SK-N-SH (cell line): ENCODE measurements at regions not wholly inside any gene's neighbourhood (a gene's known extent, or its start where the extent isn't known, plus 50 kb on each side); places are given as distances from the start of the nearest gene placed in this dataset.

Source experiments
- CTCF ChIA-PET: fragments of 300-600, 350-600 bp; formaldehyde crosslinking; extraction: SDS; loops from one replicate; lab custom pipeline; 2021; lab: Yijun Ruan, JAX
- POLR2A ChIA-PET: fragments of 350-600 bp; sonication (Branson Sonifier 250); formaldehyde crosslinking; extraction: SDS; loops from one replicate; lab custom pipeline; 2020; ENCODE audit warnings: antibody characterized with exemption, inconsistent platforms; lab: Yijun Ruan, JAX
- DNase-seq: peaks from one replicate; pipeline ENCODE4 v3.0.0; 2012
- H2AFZ ChIP-seq: fragments of 200-600 bp; sonication (generic); 2 replicates; pipeline ENCODE4 v1.8.1; 2016; ENCODE audit warnings: antibody characterized with exemption, mild to moderate bottlenecking, low read depth
- H3F3A ChIP-seq: fragments of 200-600 bp; sonication (generic); replicated peaks from 2 replicates; pipeline ENCODE3; 2016; ENCODE audit warnings: antibody characterized with exemption, mild to moderate bottlenecking; ENCODE audit not compliant: insufficient read depth
- H3K27ac ChIP-seq, 2 experiments: fragments of 200-500 bp in 1 of 2; fragments of 200-600 bp in 1 of 2; sonication (Bioruptor generic) in 1 of 2; sonication (generic), shearing (Covaris generic) in 1 of 2; 2 replicates each; pipeline versions ENCODE4 v1.5.1 to v1.6.1; 2014 to 2016; ENCODE audit warnings: low read depth in 2 of 2, inconsistent platforms in 1 of 2, low read length in 1 of 2, mild to moderate bottlenecking in 1 of 2, mixed read lengths in 1 of 2
- H3K27me3 ChIP-seq: fragments of 200-600 bp; sonication (generic), shearing (Covaris generic); 2 replicates; pipeline ENCODE4 v1.6.1; 2016; ENCODE audit warnings: mixed run types; ENCODE audit not compliant: insufficient read depth
- H3K36me3 ChIP-seq, 2 experiments: fragments of 200-500 bp in 1 of 2; fragments of 200-600 bp in 1 of 2; sonication (Bioruptor generic) in 1 of 2; sonication (generic) in 1 of 2; replicated peaks in 1 of 2; 2 replicates each; pipeline versions ENCODE3 to v1.5.1; 2014 to 2016; ENCODE audit warnings: low read length in 1 of 2, mild to moderate bottlenecking in 1 of 2; ENCODE audit not compliant: insufficient read depth in 2 of 2, control insufficient read depth in 1 of 2
- H3K4me1 ChIP-seq, 2 experiments: fragments of 200-500 bp in 1 of 2; fragments of 200-600 bp in 1 of 2; sonication (Bioruptor generic) in 1 of 2; sonication (generic), shearing (Covaris generic) in 1 of 2; 2 replicates each; pipeline versions ENCODE4 v1.5.1 to v1.6.1; 2014 to 2016; ENCODE audit warnings: low read depth in 1 of 2, low read length in 1 of 2, mixed run types in 1 of 2; ENCODE audit not compliant: insufficient read depth in 2 of 2, control insufficient read depth in 1 of 2
- H3K4me2 ChIP-seq: fragments of 200-600 bp; sonication (generic), shearing (Covaris generic); 2 replicates; pipeline ENCODE4 v1.6.1; 2017; ENCODE audit warnings: mixed run types
- H3K4me3 ChIP-seq, 2 experiments: fragments of 200-500 bp in 1 of 2; fragments of 200-600 bp in 1 of 2; sonication (Bioruptor generic) in 1 of 2; sonication (generic), shearing (Covaris generic) in 1 of 2; 2 replicates each; pipeline versions ENCODE4 v1.5.1 to v1.8.1; 2014 to 2016; ENCODE audit warnings: low read depth in 2 of 2, inconsistent platforms in 1 of 2, low read length in 1 of 2, mild to moderate bottlenecking in 1 of 2, mixed read lengths in 1 of 2, moderate library complexity in 1 of 2
- H3K79me2 ChIP-seq: fragments of 200-600 bp; sonication (generic); 2 replicates; pipeline ENCODE4 v1.8.1; 2017; ENCODE audit warnings: mild to moderate bottlenecking; ENCODE audit not compliant: insufficient read depth
- H3K9ac ChIP-seq: fragments of 200-600 bp; sonication (generic); 2 replicates; pipeline ENCODE4 v1.6.1; 2017; ENCODE audit warnings: mixed run types
- H3K9me2 ChIP-seq: fragments of 200-600 bp; sonication (generic); 2 replicates; pipeline ENCODE4 v1.6.1; 2017; ENCODE audit warnings: mixed run types
- H3K9me3 ChIP-seq: fragments of 200-600 bp; sonication (generic); 2 replicates; pipeline ENCODE4 v1.6.1; 2017; ENCODE audit warnings: mixed run types, mild to moderate bottlenecking, moderate library complexity
- H4K20me1 ChIP-seq: fragments of 200-600 bp; sonication (generic); 2 replicates; pipeline ENCODE4 v1.6.1; 2017; ENCODE audit warnings: mild to moderate bottlenecking, mixed run types; ENCODE audit not compliant: insufficient read depth
- CHD2 ChIP-seq: fragments of 150-350 bp; IDR thresholded peaks from 2 replicates; pipeline ENCODE4 v1.6.1; 2018; ENCODE audit warnings: low read length; ENCODE audit not compliant: partially characterized antibody
- CTCF ChIP-seq: fragments of 200-600 bp; sonication (generic); IDR thresholded peaks from 2 replicates; pipeline ENCODE4 v1.6.1; 2017; ENCODE audit warnings: antibody characterized with exemption, mild to moderate bottlenecking, moderate library complexity
- ELF1 ChIP-seq: IDR thresholded peaks from 2 replicates; pipeline ENCODE4 v1.4.0; 2012
- GABPA ChIP-seq: IDR thresholded peaks from 2 replicates; pipeline ENCODE4 v1.4.0; 2012; ENCODE audit warnings: low read depth, mild to moderate bottlenecking
- GATA2 ChIP-seq: sonication (generic); formaldehyde crosslinking; IDR thresholded peaks from 2 replicates; pipeline ENCODE4 v1.5.0; 2020; ENCODE audit warnings: mild to moderate bottlenecking, missing genetic modification reagents
- MXI1 ChIP-seq: IDR thresholded peaks from 2 replicates; pipeline ENCODE4 v1.6.1; 2012; ENCODE audit warnings: mild to moderate bottlenecking, low read depth, low read length, improper control_type of control experiment
- NFIC ChIP-seq: IDR thresholded peaks from 2 replicates; pipeline ENCODE4 v1.4.0; 2012; ENCODE audit warnings: borderline replicate concordance
- PBX3 ChIP-seq: IDR thresholded peaks from 2 replicates; pipeline ENCODE4; 2012
- POLR2AphosphoS5 ChIP-seq: IDR thresholded peaks from 2 replicates; pipeline ENCODE4 v1.6.1; 2012; ENCODE audit warnings: low read depth, low read length
- RAD21 ChIP-seq: IDR thresholded peaks from 2 replicates; pipeline ENCODE4 v1.6.1; 2012; ENCODE audit warnings: mild to moderate bottlenecking, low read length
- RCOR1 ChIP-seq: fragments of 150-350 bp; IDR thresholded peaks from 2 replicates; pipeline ENCODE4 v1.6.1; 2017; ENCODE audit warnings: antibody characterized with exemption, low read length
- REST ChIP-seq: IDR thresholded peaks from 2 replicates; pipeline ENCODE4 v1.6.1; 2012; ENCODE audit warnings: mild to moderate bottlenecking, low read depth, low read length, moderate library complexity
- RXRA ChIP-seq: IDR thresholded peaks from 2 replicates; pipeline ENCODE4 v1.4.0; 2012; ENCODE audit warnings: low read depth, mild to moderate bottlenecking, borderline replicate concordance
- TCF12 ChIP-seq: IDR thresholded peaks from 2 replicates; pipeline ENCODE4 v1.4.0; 2012
- TEAD4 ChIP-seq: IDR thresholded peaks from 2 replicates; pipeline ENCODE4 v1.4.0; 2012; ENCODE audit warnings: mild to moderate bottlenecking, borderline replicate concordance; ENCODE audit not compliant: insufficient read depth
- USF1 ChIP-seq: IDR thresholded peaks from 2 replicates; pipeline ENCODE4 v1.4.0; 2012; ENCODE audit warnings: low read depth, borderline replicate concordance
- YY1 ChIP-seq: IDR thresholded peaks from 2 replicates; pipeline ENCODE4 v1.4.0; 2012; ENCODE audit warnings: low read depth, mild to moderate bottlenecking
- ZBTB33 ChIP-seq: IDR thresholded peaks from 2 replicates; pipeline ENCODE4 v1.4.0; 2012; ENCODE audit warnings: low read depth, borderline replicate concordance
- WGBS: methylation state at CpG from one replicate; pipeline ENCODE4 v1.1.6; 2017; ENCODE audit warnings: low lambda C conversion rate; 5-methylcytosine and 5-hydroxymethylcytosine counted together

GRCh38 chr15:34700891-34701427 is 53.8 kb downstream of the GJD2 start:
- no peaks in the 10 kb centered on the region for H3K9me3 ChIP-seq
- TF ChIP-seq ZBTB33 (no peak), GATA2 (CRISPR knock-in tag) (0 out of 2 replicates have a peak, but pooled peaks have one; percentile 19), CHD2 (no peak), MXI1 (no peak), POLR2AphosphoS5 (no peak), TCF12 (no peak), RXRA (no peak), RCOR1 (no peak), REST (no peak)
- POLR2A ChIA-PET, result no interaction called here
- H3K27me3 ChIP-seq, result 0 out of 2 replicates have a peak, but pooled peaks cover 4% of the 10 kb centered on the region
- H3K36me3 ChIP-seq, result no peaks in the 10 kb centered on the region
- H3K9ac ChIP-seq, result no peak overlapping the region
- CTCF ChIA-PET, result no interaction called here
- H3K79me2 ChIP-seq, result no peaks in the 10 kb centered on the region
- 62% methylated on average over 4 of the region's 4 CpGs for WGBS
- H3K4me3 ChIP-seq, result no peak overlapping the region
- no peak overlapping the region for H2AFZ ChIP-seq
- H3F3A ChIP-seq, result no peaks in the 10 kb centered on the region
- no peaks in the 10 kb centered on the region for H3K9me2 ChIP-seq
- no peak for DNase-seq
- H4K20me1 ChIP-seq, result no peaks in the 10 kb centered on the region
- H3K4me2 ChIP-seq, result no peak overlapping the region
- no peak overlapping the region for H3K27ac ChIP-seq
- H3K4me1 ChIP-seq, result no peaks in the 10 kb centered on the region; a peak in 1 of 4 replicates

- H3K36me3 ChIP-seq, result no peaks in the 10 kb centered on the region
- CTCF ChIA-PET, result interaction anchor here (0.7 to 1.0 kb wide), 2 partner anchors 8 to 132 kb away, joined by 3 to 4 read pairs; no protein-coding TSS in a partner anchor
- 54% methylated on average over 4 of the region's 4 CpGs for WGBS
- H3K4me3 ChIP-seq, result no peak overlapping the region
- no peak overlapping the region for H3K9ac ChIP-seq
- no peaks in the 10 kb centered on the region for H3K79me2 ChIP-seq
- POLR2A ChIA-PET, result no interaction called here
- no peaks in the 10 kb centered on the region for H3K9me3 ChIP-seq
- H4K20me1 ChIP-seq, result no peaks in the 10 kb centered on the region
- no peaks in the 10 kb centered on the region; a peak in 1 of 4 replicates for H3K4me1 ChIP-seq
- H3K4me2 ChIP-seq, result no peak overlapping the region
- DNase-seq, result no peak
- H3K27ac ChIP-seq, result no peak overlapping the region
- no peak overlapping the region for H2AFZ ChIP-seq
- no peaks in the 10 kb centered on the region for H3K9me2 ChIP-seq
- H3K27me3 ChIP-seq, result 0 out of 2 replicates have a peak, but pooled peaks cover 3% of the 10 kb centered on the region
- H3F3A ChIP-seq, result no peaks in the 10 kb centered on the region
- TF ChIP-seq CTCF (no peak), PBX3 (no peak), YY1 (no peak), GATA2 (CRISPR knock-in tag) (no peak), TEAD4 (no peak), ELF1 (no peak), TCF12 (no peak), RAD21 (no peak), USF1 (no peak), RCOR1 (no peak), POLR2AphosphoS5 (no peak), GABPA (no peak), NFIC (no peak)
These were observed 54.7 kb downstream of the GJD2 start for GRCh38 chr15:34699968-34700640.
